HG03095 (cell line): ENCODE measurements at regions not wholly inside any gene's neighbourhood (a gene's known extent, or its start where the extent isn't known, plus 50 kb on each side); places are given as distances from the start of the nearest gene placed in this dataset.
"Not testable (repeated sequence)": the region's sequence is repeated elsewhere in the genome, so short reads cannot be mapped to it uniquely, and the experiment has no call there.

Experiments used
- ATAC-seq: cut with Tn5 transposase; IDR thresholded peaks from one replicate; pipeline ENCODE4 v1.9.1; 2021; ENCODE audit warnings: moderate library complexity; ENCODE audit not compliant: unreplicated experiment

DNA sequence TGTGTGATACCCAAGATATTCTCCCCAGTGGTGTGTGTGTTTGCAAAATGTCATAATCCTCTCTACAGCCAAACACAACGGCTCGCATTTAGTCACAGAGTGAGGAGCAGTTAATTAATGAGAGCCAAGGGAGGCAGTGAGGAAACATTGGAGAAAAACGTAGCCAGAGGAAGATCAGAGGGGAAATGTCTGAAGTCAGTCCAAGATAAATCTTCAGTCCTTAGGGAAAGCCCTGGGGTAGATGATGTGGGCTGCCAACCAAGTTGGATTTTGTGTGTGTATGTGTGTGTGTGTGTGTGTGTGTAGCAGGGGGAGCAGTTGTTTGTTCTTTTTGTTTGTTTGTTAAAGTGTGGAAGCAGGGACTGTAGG, 201.0 kb upstream of the PTBP2 start:
- ATAC-seq = no peak

DNA sequence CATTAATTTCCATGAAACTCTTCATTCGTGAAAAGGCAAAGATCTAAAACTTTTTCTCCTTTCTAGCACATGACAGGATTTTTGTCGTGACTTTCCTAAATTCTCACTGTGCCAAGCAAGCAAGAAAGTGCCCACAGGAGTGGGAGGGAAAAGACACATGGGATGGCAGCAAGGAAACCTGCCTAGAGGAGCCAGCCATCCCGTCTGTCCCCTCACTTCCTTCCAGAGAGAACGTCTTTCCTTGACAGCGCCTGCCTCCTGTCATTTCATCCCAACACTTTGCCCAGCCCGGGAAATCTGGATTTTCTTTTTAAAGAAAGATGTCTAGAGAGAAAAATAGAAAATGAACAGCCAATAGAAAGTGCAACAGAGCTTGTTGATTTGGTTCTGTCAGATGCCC, 200.6 kb upstream of the PTBP2 start:
- ATAC-seq = no peak

DNA sequence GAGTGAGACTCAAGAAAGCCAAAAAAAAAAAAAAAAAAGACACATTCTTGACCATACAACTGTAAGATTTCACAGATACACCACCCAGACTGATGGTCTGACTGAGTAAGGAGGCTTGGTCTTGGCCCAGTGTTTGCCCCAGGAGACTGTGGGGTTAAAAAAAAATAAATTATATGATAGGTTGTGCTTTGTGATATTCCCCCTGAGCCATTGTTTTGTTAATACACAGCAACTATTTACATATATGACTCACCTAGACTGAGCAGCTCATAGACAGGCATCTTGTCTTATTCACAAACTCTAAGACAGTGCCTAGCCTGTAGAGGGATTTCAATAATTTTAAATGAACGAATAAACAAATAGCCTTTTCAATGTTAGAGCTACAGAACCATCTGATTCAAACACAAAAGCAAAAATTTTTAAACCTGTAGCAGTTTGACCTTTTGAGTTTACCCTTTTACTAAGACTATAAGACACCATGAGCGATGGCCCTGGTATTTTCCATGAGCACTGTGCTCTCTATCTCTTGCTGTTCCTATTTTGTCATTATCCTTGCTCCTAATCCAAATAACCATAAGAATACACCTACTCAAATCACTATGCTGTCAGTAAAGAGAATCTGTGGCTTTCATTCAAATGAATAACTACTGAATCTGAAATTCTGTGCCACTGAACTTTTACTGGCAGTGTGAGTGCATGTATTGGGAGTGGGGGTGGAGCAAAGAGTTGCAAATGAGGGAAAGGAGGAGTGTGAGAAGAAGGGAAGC, 199.4 kb upstream of the PTBP2 start:
- no peak for ATAC-seq

DNA sequence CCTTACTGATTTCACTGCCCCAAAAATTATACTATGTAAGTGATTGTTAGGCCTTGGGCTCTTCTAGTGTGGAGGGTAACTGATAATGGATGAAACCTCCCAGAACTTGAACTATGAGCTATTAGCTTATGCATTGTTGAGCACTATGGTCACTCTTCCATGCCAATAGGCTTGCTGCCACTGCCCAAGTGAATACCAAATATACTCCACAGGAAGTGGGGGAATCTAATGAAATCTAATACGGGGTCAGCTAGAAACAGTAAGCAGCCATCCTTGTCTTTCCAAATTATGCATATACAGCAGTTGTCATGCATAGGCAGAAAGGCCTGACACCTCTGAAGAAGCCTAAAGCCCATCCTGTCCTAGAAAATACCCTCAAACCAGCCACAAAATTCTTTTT, 198.7 kb upstream of the PTBP2 start:
- ATAC-seq = no peak

DNA sequence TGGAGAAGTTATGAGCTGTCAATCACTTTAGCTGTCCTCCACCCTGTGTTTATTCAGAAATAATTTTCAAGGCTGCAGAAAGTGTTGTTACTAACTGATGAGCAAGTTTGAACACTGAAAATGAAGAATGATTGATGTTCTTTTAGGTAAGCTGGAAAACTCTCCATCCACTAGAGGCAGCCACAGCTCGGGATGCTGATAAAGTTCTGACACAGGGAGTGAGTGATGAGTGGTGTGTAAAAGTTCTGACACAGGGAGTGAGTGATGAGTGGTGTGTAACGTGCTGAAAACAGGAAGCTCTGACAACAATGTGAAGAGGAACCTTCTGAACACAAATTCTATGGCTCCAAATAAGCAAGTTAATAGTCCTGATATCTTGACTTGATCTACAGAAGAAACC, 197.5 kb upstream of the PTBP2 start:
- ATAC-seq = no peak

DNA sequence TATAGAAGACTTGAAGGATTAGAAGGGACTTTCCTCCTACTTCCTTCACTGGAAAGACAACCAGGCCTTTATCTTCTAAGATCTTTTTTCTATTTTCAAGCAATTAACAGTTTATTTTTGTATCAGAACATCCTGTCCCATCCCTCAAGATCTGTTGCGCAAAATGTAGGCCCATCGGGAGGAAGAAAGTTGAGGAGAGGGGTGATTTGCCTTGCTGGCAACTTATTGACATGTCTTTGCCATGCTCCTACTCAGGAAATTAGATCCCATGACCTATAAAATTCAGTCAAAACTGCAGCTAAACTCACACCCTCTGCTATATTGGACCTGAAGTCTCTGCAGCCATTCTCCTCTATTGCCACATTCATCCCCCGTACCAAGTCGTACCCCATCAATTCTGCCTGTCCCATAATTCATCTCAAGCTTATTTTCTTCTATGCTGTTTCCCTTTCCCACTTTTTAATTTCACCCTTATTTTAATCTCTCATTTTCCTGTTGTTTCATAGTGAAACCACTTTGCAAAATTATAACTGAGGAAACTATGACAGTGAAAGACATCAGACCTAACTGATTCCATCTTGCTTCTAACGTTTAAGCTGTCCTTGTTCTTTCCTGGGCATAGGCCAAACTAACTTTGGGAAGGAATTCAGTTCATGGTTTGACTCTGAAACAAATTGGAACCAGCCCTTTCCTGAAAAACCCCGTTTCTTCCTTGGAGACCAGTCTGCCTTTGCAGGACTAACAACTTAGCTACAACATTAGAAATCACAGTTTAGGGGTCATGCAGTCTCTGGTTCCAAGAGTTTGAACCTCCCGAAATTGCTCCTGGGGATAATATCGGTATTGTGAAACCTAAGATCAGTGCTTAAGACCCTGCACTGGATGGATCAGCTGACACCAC, 195.7 kb upstream of the PTBP2 start:
- ATAC-seq = no peak

DNA sequence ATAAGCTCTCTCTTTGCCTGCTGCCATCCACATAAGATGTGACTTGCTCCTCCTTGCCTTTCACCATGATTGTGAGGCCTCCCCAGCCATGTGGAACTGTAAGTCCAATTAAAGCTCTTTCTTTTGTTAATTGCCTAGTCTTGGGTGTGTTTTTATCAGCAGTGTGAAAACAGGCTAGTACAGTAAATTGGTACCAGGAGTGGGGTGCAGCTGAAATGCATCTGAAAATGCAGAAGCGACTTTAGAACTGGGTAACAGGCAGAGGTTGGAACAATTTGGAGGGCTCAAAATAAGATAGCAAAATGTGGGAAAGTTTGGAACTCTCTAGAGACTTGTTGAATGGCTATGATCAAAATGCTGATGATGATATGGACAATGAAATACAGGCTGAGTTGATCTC, 192.9 kb upstream of the PTBP2 start:
- not testable (repeated sequence) for ATAC-seq

DNA sequence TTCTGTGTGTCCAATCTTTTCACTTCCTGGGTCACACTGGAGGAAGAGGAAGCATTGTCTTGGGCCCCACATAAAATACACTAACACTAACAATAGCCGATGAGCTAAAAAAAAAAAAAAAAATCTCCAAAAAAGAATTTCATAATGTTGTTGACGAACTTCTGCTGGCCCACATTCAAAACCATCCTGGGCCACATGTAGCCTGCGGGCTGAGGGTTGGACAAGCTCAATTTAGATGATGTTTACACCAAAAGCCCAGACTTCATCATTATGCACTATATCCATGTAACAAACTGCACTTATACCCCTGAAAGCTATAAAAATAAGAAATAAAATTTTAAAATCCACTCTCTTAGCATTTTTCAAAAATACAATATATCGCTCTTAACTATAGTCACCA, 187.8 kb upstream of the PTBP2 start:
- ATAC-seq = no peak

DNA sequence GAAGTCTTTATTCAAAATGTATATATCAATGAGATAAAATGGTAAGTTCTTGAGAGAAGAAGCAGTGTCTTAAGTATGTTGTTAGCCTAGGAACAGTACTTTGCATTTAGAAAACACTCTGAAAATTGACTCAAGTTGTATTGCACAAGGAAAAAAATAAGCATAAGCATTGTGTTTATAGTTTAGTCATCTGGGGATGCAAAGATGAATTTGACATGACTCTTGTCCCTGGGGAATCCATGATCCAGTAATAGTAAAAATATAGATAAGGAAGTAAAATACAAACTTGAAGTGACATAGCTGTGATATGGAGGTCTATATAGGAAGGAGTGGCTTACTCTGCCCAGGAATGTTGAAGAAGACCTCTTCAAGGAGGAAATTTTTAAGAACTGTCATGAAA, 185.0 kb upstream of the PTBP2 start:
- ATAC-seq = no peak

DNA sequence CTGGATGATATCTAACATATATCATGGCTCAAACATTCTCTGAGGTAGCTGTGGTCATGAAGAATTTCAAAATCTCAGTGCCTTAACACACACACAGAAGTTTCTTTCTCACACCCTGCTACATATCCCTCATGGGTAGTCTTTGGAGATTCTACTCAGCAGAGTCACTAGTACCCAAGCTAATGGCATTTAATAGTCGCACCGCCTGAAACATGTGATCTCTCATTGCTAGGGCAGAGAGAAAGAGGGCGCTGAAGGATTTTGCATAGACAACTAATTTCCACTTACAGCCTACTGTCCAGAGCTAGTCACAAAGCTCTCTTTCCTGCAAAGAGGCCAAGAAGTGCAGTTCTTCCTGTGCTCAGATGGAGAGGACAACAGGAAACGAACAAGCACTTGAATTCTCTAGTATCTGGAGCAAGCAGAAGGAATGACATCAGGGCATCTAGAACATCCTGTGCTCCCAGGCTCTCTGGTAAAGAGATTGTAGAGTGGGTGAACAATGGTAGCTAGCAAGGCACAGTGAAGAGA, 183.4 kb upstream of the PTBP2 start:
- ATAC-seq = no peak

DNA sequence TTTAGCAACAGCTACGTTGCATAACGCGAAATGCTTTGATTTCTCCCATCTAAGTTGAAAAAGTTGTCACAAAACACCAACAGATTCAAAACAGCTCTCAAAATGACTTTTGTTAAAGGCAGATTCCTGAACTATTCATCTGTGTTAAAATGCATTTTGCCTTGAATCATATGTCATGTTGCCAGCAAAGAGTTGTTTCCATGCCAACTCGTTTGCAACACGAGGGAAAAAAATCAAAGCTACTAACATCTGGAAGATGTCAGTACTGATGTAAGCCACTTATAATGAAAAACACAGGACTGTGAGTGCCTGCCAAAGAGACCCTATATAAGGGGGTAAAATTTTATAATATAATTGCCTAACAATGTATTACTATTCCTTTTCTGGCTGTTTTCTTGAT, 182.7 kb upstream of the PTBP2 start:
- ATAC-seq = no peak

DNA sequence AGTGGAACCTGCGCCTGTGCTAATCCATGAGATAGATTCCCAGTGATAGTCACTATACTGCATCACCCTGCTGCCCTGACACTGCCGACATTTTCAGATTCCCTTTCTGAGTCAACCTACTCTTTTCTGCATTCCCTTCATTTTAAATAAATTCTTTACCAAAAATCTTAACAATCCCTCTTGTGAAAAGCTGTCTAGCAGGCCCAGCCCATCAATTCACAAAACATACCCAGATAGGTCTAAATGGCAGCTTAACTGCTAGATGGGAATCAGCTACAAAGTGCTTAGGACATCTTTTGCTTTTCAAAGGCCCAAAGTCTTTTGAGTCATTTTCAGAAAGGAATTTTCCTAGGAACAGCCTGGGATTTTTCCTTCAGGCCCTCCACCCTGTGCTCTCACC, 180.1 kb upstream of the PTBP2 start:
- no peak for ATAC-seq

DNA sequence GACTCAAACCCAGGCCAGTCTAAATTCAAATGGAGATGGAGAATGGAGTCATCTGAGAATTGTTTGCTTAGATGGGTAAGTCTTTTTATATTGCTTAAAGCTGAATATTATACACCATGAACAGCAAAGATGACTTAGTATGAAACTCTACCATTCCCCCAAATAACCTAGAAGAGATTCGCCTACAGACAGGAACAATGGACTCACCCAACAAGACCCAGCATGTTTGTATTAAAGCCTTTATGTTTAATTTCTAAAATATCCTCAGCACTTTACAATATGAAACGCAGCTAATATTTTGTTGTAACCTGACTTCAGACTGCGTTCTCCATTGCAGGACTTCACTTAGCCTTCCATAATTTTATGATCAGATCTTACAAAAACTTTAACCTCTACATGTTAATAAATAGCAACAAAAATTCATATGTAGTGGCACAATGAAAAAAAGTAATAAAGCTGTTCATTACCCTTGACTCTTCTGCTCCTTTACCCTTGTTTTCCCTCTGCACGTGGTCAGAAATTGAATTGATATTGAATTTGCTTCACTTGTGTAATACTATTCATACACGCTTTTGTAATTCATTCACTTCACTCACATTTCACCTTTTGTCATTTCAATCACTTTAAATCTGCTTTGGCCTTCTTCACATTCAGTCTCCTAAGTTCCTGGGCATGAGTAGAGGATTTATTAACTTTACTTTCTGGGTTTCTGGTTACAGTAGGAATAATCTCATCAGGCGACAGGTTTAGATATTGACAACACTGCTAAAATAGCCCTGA, 177.3 kb upstream of the PTBP2 start:
- no peak for ATAC-seq

DNA sequence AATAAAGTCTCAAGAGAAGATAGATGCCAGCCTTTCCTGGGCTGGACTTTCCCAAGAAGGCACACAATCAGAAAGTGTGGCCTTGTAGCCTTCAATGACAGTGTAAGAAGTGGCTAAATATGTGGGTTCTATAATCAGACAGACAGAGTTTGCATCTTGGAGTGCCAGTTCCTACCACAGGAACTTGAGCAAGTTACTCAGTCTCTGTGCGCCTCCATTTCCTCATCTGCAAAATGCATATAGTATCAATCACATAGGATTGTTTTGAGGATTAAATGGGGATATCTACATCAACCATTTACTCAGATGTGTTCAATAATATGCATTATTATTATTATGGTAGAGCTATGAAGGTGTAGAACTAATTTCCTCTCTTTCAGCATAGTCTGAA, 176.8 kb upstream of the PTBP2 start:
- no peak for ATAC-seq

DNA sequence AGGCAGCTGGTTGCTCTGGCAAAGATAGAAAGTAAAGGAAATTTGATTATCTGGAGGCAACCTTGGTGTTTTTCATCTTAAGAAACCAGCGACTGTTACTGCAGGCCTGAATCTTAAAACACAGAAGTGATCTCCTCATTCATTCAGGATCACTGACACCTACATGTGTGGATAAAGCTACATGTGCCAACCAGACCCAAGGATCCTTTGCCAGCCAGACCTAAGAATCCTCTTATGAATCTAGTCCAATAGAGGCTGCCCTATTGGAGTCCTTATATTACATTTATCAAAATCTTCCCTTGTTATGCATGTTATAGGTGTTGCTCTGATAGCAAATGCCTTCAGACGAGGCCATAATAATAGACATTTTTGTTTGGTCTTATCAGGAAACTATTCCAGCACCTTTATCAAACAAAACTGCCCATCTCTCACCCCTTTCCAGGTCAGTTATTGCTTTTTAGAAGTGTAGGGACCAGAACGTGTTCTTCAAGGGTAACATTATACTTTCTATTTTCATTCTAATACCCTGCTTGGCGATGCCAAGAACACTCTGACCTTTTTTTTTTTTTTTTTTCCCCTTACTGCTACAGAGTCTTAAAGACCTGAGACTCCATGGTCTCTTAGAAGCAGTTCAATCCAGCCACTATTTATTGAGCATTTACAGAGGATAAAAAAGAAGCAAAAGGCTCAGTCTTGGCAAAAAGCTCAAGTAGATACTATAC, 175.5 kb upstream of the PTBP2 start:
- no peak for ATAC-seq

DNA sequence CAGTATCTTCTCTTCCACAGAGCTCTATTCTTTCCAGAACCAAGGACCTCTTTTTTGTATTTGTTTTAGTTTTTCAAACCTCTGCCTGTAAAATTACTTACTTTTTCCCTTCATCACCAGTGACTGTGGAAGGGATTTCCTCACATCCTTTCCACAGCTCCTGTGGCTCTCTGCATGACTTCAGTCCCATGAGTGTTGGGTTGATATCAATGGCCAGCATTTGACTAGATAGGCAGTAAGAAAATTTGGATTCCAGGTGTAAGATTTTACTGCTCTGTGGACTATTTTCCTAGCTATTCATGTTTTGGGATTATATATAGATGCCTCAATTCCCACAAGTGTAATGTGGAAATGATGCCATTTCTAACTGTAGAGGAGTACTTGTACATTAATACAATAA, 171.5 kb upstream of the PTBP2 start:
- ATAC-seq = no peak

DNA sequence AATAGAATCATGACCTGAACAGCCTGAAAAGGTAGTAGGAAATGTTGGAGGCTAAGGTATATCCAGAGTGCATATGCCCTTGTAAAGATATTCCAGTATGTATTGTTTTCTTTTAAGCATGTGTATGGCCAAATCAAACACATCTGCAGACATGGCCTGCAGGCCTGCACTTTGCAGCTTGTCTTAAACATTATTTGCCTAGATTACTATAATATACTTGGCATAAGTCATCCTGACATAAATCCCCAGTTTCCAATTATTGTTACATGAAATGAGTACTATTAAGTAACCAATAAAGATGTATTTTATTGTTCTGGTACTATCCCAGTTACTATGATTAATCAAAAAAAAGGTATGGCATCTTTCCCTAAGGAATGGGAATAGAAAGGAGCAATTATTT, 169.1 kb upstream of the PTBP2 start:
- ATAC-seq = no peak

DNA sequence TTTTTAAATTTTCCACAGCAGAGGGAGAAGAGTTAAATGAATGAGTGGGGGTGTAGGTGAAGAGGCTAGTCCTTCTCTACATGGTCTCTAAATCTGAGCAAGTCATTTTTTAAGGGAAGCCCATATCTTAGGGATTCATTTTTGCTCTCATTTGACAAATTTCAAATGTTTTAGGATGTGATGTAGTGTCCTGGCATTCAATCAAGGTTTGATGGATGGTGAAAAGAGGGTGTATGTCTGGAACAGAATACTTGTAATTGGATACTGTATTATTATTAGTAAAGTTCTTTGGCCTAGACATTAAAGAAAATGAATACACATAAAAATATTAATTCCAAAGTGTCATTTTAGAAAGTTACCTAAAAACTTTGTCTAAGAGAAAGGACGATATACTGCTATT, 167.8 kb upstream of the PTBP2 start:
- no peak for ATAC-seq

DNA sequence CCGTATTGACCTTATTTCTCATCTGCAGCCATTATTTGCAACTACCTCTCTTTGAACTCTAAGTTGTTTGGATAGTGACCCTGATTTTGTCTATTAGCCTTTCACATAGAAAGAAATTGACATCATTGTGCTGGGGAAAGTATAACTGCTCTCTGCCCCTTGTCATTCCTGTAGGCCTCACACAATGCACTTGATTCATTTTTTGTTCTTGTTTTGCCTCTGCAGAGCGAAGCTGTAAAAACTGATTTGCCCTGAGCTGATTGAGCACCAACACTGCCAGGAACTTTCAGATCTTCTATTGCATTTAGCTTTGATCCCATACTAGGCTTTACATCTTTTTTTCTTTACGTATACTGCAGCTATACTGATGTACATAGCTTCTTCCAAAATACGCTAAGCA, 167.2 kb upstream of the PTBP2 start:
- ATAC-seq = no peak

DNA sequence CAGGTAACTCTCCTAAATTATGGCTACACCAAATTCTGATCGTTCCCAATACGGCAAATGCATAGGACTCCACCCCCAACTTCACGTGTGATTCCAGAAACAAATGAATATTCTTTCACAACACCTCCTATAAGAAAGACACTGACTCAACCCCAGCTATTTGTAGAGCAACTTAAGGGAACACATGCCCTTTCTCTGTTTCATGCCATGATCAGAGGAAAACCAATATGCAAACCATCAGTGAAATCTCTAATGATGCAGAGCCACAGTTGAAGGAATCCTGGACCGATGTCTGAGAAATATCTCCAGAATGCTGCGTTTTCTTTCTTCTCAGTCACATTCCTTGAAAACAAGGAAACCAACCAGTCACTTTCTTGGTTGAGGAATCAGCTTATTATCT, 164.2 kb upstream of the PTBP2 start:
- no peak for ATAC-seq

DNA sequence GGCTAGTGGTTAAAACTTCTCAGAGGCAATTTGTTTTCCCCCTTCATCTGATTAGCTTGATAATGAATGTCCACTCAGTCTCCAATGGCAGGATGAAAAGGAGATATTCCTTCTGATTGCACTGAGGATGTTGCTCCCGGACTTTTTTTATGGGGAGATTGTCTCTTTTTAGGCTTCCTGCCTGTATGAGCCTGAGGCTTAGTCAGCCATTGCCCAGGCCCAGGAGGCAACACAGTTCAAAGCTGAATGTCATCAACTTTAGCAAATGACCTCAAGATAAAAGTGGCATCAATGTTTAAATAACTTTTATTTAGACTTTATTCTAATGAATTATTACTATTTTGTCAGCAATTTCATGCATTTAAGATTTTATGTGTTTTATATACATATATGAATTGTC, 162.9 kb upstream of the PTBP2 start:
- ATAC-seq = no peak
